Peyer's patch (tissue), 4 donors: ENCODE measurements at regions not wholly inside any gene's neighbourhood (a gene's known extent, or its start where the extent isn't known, plus 50 kb on each side); places are given as distances from the start of the nearest gene placed in this dataset.

ENCODE experiments used
- DNase-seq, 3 donors: peaks; one replicate each; pipeline ENCODE4 v3.0.0-alpha.2; 2017 to 2019
- H3K27ac ChIP-seq, 4 donors: fragments of 200-600 bp; sonication (generic); one replicate each; pipeline ENCODE4 v1.5.1; 2016 to 2019
- H3K27me3 ChIP-seq, 2 donors: fragments of 200-600 bp; sonication (generic); one replicate each; pipeline ENCODE4 v1.5.1; 2019
- H3K36me3 ChIP-seq, 3 donors: fragments of 200-600 bp; sonication (generic); one replicate each; pipeline ENCODE4 v1.5.1; 2016 to 2019
- H3K4me1 ChIP-seq, 4 donors: fragments of 200-600 bp; sonication (generic); one replicate each; pipeline ENCODE4 v1.5.1; 2016 to 2019
- H3K4me3 ChIP-seq, 4 donors: fragments of 200-600 bp; sonication (generic); 1 replicate in 3 of 4; 2 replicates in 1 of 4; pipeline ENCODE4 v1.5.1; 2016 to 2019; ENCODE audit warnings: mild to moderate bottlenecking in 1 of 4
- H3K9me3 ChIP-seq, 4 donors: fragments of 200-600 bp; sonication (generic); one replicate each; pipeline ENCODE4 v1.5.1; 2016 to 2019; ENCODE audit warnings: mild to moderate bottlenecking in 1 of 4
- CTCF ChIP-seq, 6 experiments: fragments of 450-650 bp in 4 of 6; fragments of 200-600 bp in 2 of 6; sonication (generic) in 1 of 6; IDR thresholded peaks; one replicate each; pipeline ENCODE4 v1.5.1; 2017 to 2019; ENCODE audit warnings: antibody characterized with exemption in 6 of 6, mild to moderate bottlenecking in 3 of 6, moderate library complexity in 1 of 6
- POLR2A ChIP-seq, 2 donors: fragments of 450-650 bp; IDR thresholded peaks; one replicate each; pipeline ENCODE4 v1.5.1; 2017; ENCODE audit warnings: antibody characterized with exemption in 2 of 2, mild to moderate bottlenecking in 2 of 2, moderate library complexity in 2 of 2

GRCh38 chr13:85626603-85627002, 172.6 kb downstream of the SLITRK6 start:
- no peaks in the 10 kb centered on the region for H3K4me1 ChIP-seq
- TF ChIP-seq POLR2A (IDR thresholded peaks at IDR 0.05) (no peak), CTCF (IDR thresholded peaks at IDR 0.05) (no peak)
- no peaks in the 10 kb centered on the region for H3K9me3 ChIP-seq
- no peak overlapping the region for H3K27ac ChIP-seq
- no peak for DNase-seq
- H3K36me3 ChIP-seq = no peaks in the 10 kb centered on the region
- no peak overlapping the region for H3K4me3 ChIP-seq
- no peaks in the 10 kb centered on the region for H3K27me3 ChIP-seq

- Histone ChIP-seq H3K4me3 (no peak overlapping the region), H3K4me1 (no peaks in the 10 kb centered on the region), H3K27ac (no peak overlapping the region), H3K36me3 (no peaks in the 10 kb centered on the region), H3K9me3 (no peaks in the 10 kb centered on the region), H3K27me3 (no peaks in the 10 kb centered on the region)
- TF ChIP-seq CTCF (IDR thresholded peaks at IDR 0.05) = no peak
- TF ChIP-seq POLR2A (IDR thresholded peaks at IDR 0.05) = no peak
- no peak for DNase-seq
Observed at GRCh38 chr13:85619321-85619720, 179.9 kb downstream of the SLITRK6 start.

GRCh38 chr13:85618521-85618920, 180.7 kb downstream of the SLITRK6 start:
- no peaks in the 10 kb centered on the region for H3K4me1 ChIP-seq
- no peak overlapping the region for H3K4me3 ChIP-seq

GRCh38 chr13:85616275-85616674, 182.9 kb downstream of the SLITRK6 start:
- Histone ChIP-seq H3K4me1 (no peaks in the 10 kb centered on the region), H3K36me3 (no peaks in the 10 kb centered on the region), H3K27ac (no peak overlapping the region), H3K9me3 (no peaks in the 10 kb centered on the region), H3K27me3 (no peaks in the 10 kb centered on the region), H3K4me3 (no peak overlapping the region)
- TF ChIP-seq CTCF (IDR thresholded peaks at IDR 0.05) = no peak
- TF ChIP-seq POLR2A (IDR thresholded peaks at IDR 0.05) = no peak
- DNase-seq = no peak

More at GRCh38 chr13:85618521-85618920, 180.7 kb downstream of the SLITRK6 start:
- Histone ChIP-seq H3K9me3 (no peaks in the 10 kb centered on the region), H3K36me3 (no peaks in the 10 kb centered on the region), H3K27ac (no peak overlapping the region), H3K27me3 (no peaks in the 10 kb centered on the region)
- TF ChIP-seq POLR2A (IDR thresholded peaks at IDR 0.05) (no peak), CTCF (IDR thresholded peaks at IDR 0.05) (no peak)
- no peak for DNase-seq

GRCh38 chr13:85615031-85615430, 184.2 kb downstream of the SLITRK6 start:
- no peak overlapping the region for H3K27ac ChIP-seq
- no peaks in the 10 kb centered on the region for H3K9me3 ChIP-seq
- H3K27me3 ChIP-seq = no peaks in the 10 kb centered on the region
- no peak overlapping the region for H3K4me3 ChIP-seq
- TF ChIP-seq CTCF (IDR thresholded peaks at IDR 0.05) (no peak), POLR2A (IDR thresholded peaks at IDR 0.05) (no peak)
- DNase-seq = no peak
- no peaks in the 10 kb centered on the region for H3K36me3 ChIP-seq
- no peaks in the 10 kb centered on the region for H3K4me1 ChIP-seq

- Histone ChIP-seq H3K36me3 (no peaks in the 10 kb centered on the region), H3K27me3 (no peaks in the 10 kb centered on the region), H3K9me3 (no peaks in the 10 kb centered on the region), H3K4me3 (no peak overlapping the region), H3K4me1 (no peaks in the 10 kb centered on the region), H3K27ac (no peak overlapping the region)
- TF ChIP-seq POLR2A (IDR thresholded peaks at IDR 0.05) = no peak
- no peak for TF ChIP-seq CTCF (IDR thresholded peaks at IDR 0.05)
- no peak for DNase-seq
Observed at GRCh38 chr13:85610024-85610423, 189.2 kb downstream of the SLITRK6 start.
